T-helper 17 cell (primary cell): ENCODE measurements at regions not wholly inside any gene's neighbourhood (a gene's known extent, or its start where the extent isn't known, plus 50 kb on each side); places are given as distances from the start of the nearest gene placed in this dataset.

ENCODE experiments used
- ATAC-seq: fragments of 150-1000 bp; cut with Tn5 transposase; 2 replicates; pipeline ENCODE4 v1.10.0; 2021; ENCODE audit warnings: mild to moderate bottlenecking, moderate library complexity
- DNase-seq, 3 donors: peaks; one replicate each; pipeline versions ENCODE4 v3.0.0 to v3.0.0-alpha.2; 2020 to 2021
- H3K9me3 ChIP-seq: one replicate; pipeline ENCODE4 v1.7.0; 2013; ENCODE audit warnings: low read length, mild to moderate bottlenecking; ENCODE audit not compliant: control insufficient read depth, poor library complexity, severe bottlenecking
- H3K27ac Mint-ChIP-seq: one replicate; pipeline ENCODE4 v1.8.0; 2022; ENCODE audit warnings: mild to moderate bottlenecking, moderate library complexity, mixed read lengths
- H3K27me3 Mint-ChIP-seq: one replicate; pipeline ENCODE4 v1.8.0; 2022; ENCODE audit warnings: mixed read lengths
- H3K36me3 Mint-ChIP-seq: one replicate; pipeline ENCODE4 v1.8.0; 2022; ENCODE audit warnings: low read depth, mixed read lengths
- H3K4me1 Mint-ChIP-seq: one replicate; pipeline ENCODE4 v1.8.0; 2022; ENCODE audit warnings: mild to moderate bottlenecking, mixed read lengths
- H3K4me3 Mint-ChIP-seq: one replicate; pipeline ENCODE4 v1.8.0; 2022; ENCODE audit warnings: mild to moderate bottlenecking, moderate library complexity, mixed read lengths

- peaks cover 3% of the 10 kb centered on the region for H3K36me3 Mint-ChIP-seq
- H3K4me3 Mint-ChIP-seq: no peak overlapping the region
- DNase-seq (no peak), ATAC-seq (no peak)
- H3K4me1 Mint-ChIP-seq: no peaks in the 10 kb centered on the region
- peaks cover 60% of the 10 kb centered on the region for H3K27me3 Mint-ChIP-seq
- H3K27ac Mint-ChIP-seq: no peak overlapping the region
- H3K9me3 ChIP-seq: no peaks in the 10 kb centered on the region
Observed at GRCh38 chr1:29782846-29783507, 546.7 kb downstream of the PTPRU start.

- peaks cover 37% of the 10 kb centered on the region for H3K27me3 Mint-ChIP-seq
- DNase-seq (no peak), ATAC-seq (no peak)
Observed at GRCh38 chr1:29779146-29779545, 542.8 kb downstream of the PTPRU start.

GRCh38 chr1:29777522-29777921 is 541.2 kb downstream of the PTPRU start:
- no peak for ATAC-seq
- Mint-ChIP-seq H3K4me1 (no peaks in the 10 kb centered on the region), H3K27me3 (peaks cover 37% of the 10 kb centered on the region), H3K27ac (no peak overlapping the region), H3K4me3 (no peak overlapping the region), H3K36me3 (peaks cover 3% of the 10 kb centered on the region)
- DNase-seq: no peak
- H3K9me3 ChIP-seq: no peaks in the 10 kb centered on the region

More at GRCh38 chr1:29779146-29779545, 542.8 kb downstream of the PTPRU start:
- no peak overlapping the region for H3K27ac Mint-ChIP-seq
- H3K4me1 Mint-ChIP-seq: no peaks in the 10 kb centered on the region
- H3K4me3 Mint-ChIP-seq: no peak overlapping the region
- no peaks in the 10 kb centered on the region for H3K9me3 ChIP-seq
- H3K36me3 Mint-ChIP-seq: peaks cover 3% of the 10 kb centered on the region

- no peak overlapping the region for H3K27ac Mint-ChIP-seq
- no peak overlapping the region for H3K4me3 Mint-ChIP-seq
- H3K27me3 Mint-ChIP-seq: peaks cover 21% of the 10 kb centered on the region
- ATAC-seq (no peak), DNase-seq (no peak)
- H3K9me3 ChIP-seq: no peaks in the 10 kb centered on the region
- H3K36me3 Mint-ChIP-seq: no peaks in the 10 kb centered on the region
- H3K4me1 Mint-ChIP-seq: no peaks in the 10 kb centered on the region
Observed at GRCh38 chr1:29774355-29774754, 538.0 kb downstream of the PTPRU start.

GRCh38 chr1:29772584-29773100 is 536.3 kb downstream of the PTPRU start:
- Mint-ChIP-seq H3K4me1 (no peaks in the 10 kb centered on the region), H3K4me3 (no peak overlapping the region), H3K27ac (no peak overlapping the region), H3K27me3 (peaks cover 11% of the 10 kb centered on the region), H3K36me3 (no peaks in the 10 kb centered on the region)
- no peaks in the 10 kb centered on the region for H3K9me3 ChIP-seq
- ATAC-seq (no peak), DNase-seq (no peak)

- Mint-ChIP-seq H3K36me3 (no peaks in the 10 kb centered on the region), H3K4me3 (no peak overlapping the region), H3K4me1 (no peaks in the 10 kb centered on the region), H3K27me3 (peaks cover 37% of the 10 kb centered on the region), H3K27ac (no peak overlapping the region)
- no peak for ATAC-seq
- DNase-seq: no peak
- H3K9me3 ChIP-seq: no peaks in the 10 kb centered on the region
Observed at GRCh38 chr1:29767769-29768425, 531.6 kb downstream of the PTPRU start.

GRCh38 chr1:29767088-29767685 is 530.9 kb downstream of the PTPRU start:
- Mint-ChIP-seq H3K27me3 (peaks cover 44% of the 10 kb centered on the region), H3K4me3 (no peak overlapping the region), H3K27ac (no peak overlapping the region), H3K36me3 (no peaks in the 10 kb centered on the region), H3K4me1 (no peaks in the 10 kb centered on the region)
- H3K9me3 ChIP-seq: no peaks in the 10 kb centered on the region
- no peak for ATAC-seq
- no peak for DNase-seq

GRCh38 chr1:29762635-29763034 is 526.3 kb downstream of the PTPRU start:
- Mint-ChIP-seq H3K4me3 (no peak overlapping the region), H3K27me3 (peaks cover 52% of the 10 kb centered on the region), H3K36me3 (no peaks in the 10 kb centered on the region), H3K4me1 (no peaks in the 10 kb centered on the region), H3K27ac (no peak overlapping the region)
- DNase-seq: no peak
- ATAC-seq: no peak
- H3K9me3 ChIP-seq: no peaks in the 10 kb centered on the region

- no peaks in the 10 kb centered on the region for H3K4me1 Mint-ChIP-seq
- DNase-seq (no peak), ATAC-seq (no peak)
- no peaks in the 10 kb centered on the region for H3K36me3 Mint-ChIP-seq
- H3K27ac Mint-ChIP-seq: no peak overlapping the region
- H3K4me3 Mint-ChIP-seq: no peak overlapping the region
- H3K27me3 Mint-ChIP-seq: peaks cover 49% of the 10 kb centered on the region
- H3K9me3 ChIP-seq: no peaks in the 10 kb centered on the region
Observed at GRCh38 chr1:29761159-29761928, 525.0 kb downstream of the PTPRU start.

- H3K4me3 Mint-ChIP-seq: no peak overlapping the region
- no peaks in the 10 kb centered on the region for H3K4me1 Mint-ChIP-seq
- H3K27me3 Mint-ChIP-seq: peaks cover 45% of the 10 kb centered on the region
- H3K9me3 ChIP-seq: no peaks in the 10 kb centered on the region
- H3K27ac Mint-ChIP-seq: no peak overlapping the region
- ATAC-seq (no peak), DNase-seq (no peak)
- H3K36me3 Mint-ChIP-seq: no peaks in the 10 kb centered on the region
Observed at GRCh38 chr1:29760067-29760564, 523.8 kb downstream of the PTPRU start.

GRCh38 chr1:29758781-29759499 is 522.6 kb downstream of the PTPRU start:
- no peaks in the 10 kb centered on the region for H3K9me3 ChIP-seq
- DNase-seq: no peak
- Mint-ChIP-seq H3K27ac (no peak overlapping the region), H3K4me1 (no peaks in the 10 kb centered on the region), H3K4me3 (no peak overlapping the region), H3K36me3 (no peaks in the 10 kb centered on the region), H3K27me3 (peaks cover 39% of the 10 kb centered on the region)
- no peak for ATAC-seq

- Mint-ChIP-seq H3K4me1 (no peaks in the 10 kb centered on the region), H3K27me3 (peaks cover 41% of the 10 kb centered on the region), H3K4me3 (no peak overlapping the region), H3K36me3 (no peaks in the 10 kb centered on the region), H3K27ac (no peak overlapping the region)
- H3K9me3 ChIP-seq: no peaks in the 10 kb centered on the region
- DNase-seq (no peak), ATAC-seq (no peak)
Observed at GRCh38 chr1:29757866-29758780, 521.8 kb downstream of the PTPRU start.
